ENCODE measurements at regions not wholly inside any gene's neighbourhood (a gene's known extent, or its start where the extent isn't known, plus 50 kb on each side); places are given as distances from the start of the nearest gene placed in this dataset.

DNA sequence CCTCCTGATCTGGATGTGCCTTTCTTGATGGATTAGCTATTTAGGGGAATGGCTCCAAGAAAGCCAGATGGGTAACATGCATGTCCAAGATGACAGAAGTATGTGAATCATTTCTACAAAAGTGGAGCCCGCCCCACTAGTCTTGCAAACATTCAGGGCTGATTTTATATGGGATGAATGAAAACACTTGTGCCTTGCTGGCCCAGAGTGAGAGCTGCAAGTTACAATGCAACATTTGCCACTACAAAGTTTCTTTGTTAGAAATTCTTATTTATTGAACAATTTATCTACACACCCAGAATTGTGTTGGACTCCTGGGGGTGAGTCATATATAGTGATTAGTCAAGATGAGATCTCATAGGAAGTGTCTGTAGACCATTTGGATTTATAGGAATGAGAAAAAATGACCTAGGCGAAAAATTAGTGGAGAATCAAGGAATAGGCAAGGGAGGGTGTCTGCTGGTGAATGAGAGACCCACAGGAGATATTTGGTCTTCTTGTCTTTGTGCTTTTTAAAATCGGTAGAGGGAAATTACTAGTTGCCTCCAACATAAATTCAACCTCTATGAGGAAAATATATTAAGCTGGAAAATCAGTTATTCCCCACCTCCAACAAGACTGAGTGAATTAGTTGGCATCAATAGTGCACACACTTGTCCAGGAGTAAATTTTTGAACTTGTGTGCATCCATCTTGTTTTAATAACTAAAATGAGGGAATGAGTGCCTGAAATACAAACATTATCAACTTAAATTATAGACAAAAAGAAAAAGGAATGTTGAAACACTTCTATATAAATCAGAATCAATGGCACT is 53.5 kb upstream of the DCBLD2 start:
- DNase-seq: no peak

DNA sequence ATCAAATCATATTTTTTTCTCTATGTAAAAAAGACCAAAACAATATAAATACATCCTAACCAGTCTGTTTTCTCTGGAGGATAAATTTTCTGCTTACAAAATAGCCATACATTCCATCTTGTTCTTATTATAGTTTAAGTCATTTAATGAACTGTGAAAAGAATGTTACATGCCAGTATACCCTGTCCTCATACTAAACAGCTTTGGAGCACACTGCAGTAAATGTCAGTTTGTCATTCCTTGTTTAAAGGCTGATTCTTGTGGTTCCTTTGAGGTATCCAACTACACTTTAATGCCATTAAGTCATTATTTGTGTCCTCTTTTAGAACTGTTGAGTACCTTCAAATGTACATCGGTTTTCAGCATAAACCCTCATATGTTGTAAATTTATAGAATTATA is 52.7 kb upstream of the DCBLD2 start:
- no peak for DNase-seq

DNA sequence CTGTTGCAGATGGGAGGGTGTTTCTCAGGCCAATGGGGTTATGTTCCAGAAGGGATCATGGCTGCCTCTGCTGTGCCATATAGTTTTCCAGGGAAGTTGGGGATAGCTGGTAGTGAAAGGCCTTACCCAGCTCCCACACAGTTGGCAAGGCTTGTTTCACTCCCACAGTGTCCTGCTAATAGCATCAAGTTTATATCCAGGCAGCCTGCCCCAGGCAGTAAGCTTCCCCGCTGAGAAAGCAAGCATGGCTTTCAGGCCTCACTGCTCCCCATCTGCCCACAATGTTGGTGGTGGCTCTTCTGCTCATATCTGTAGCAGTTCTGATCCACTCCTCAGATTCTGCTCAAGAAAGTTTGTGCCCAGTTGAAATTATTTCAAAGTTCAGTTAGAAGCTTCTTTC is 50.9 kb upstream of the DCBLD2 start:
- DNase-seq: no peak

Data from AML-193 (cell line).